Gastroesophageal sphincter (tissue), 4 donors: ENCODE measurements at regions not wholly inside any gene's neighbourhood (a gene's known extent, or its start where the extent isn't known, plus 50 kb on each side); places are given as distances from the start of the nearest gene placed in this dataset.

Experiments used
- ATAC-seq: fragments of 150-250 bp; one replicate; pipeline ENCODE4 v1.9.1; 2016; ENCODE audit warnings: mild to moderate bottlenecking, moderate library complexity
- H3K27ac ChIP-seq, 4 donors: fragments of 200-600 bp; sonication (generic) in 3 of 4; 1 replicate in 3 of 4; 2 replicates in 1 of 4; pipeline ENCODE4 v1.5.1; 2016 to 2019
- H3K27me3 ChIP-seq: fragments of 200-600 bp; sonication (generic); one replicate; pipeline ENCODE4 v1.5.1; 2019
- H3K36me3 ChIP-seq, 2 donors: fragments of 200-600 bp; sonication (generic); one replicate each; pipeline ENCODE4 v1.5.1; 2019; ENCODE audit warnings: control low read depth in 1 of 2
- H3K4me1 ChIP-seq, 3 donors: fragments of 200-600 bp; sonication (generic); 1 replicate in 2 of 3; 2 replicates in 1 of 3; pipeline ENCODE4 v1.5.1; 2016 to 2019; ENCODE audit warnings: control low read depth in 2 of 3
- H3K4me3 ChIP-seq, 2 donors: fragments of 200-600 bp; sonication (generic); one replicate each; pipeline ENCODE4 v1.5.1; 2019; ENCODE audit warnings: mild to moderate bottlenecking in 1 of 2, moderate library complexity in 1 of 2
- H3K9me3 ChIP-seq, 3 donors: fragments of 200-600 bp; sonication (generic); one replicate each; pipeline ENCODE4 v1.5.1; 2017 to 2019; ENCODE audit warnings: control low read depth in 2 of 3
- CTCF ChIP-seq, 4 experiments: fragments of 200-600 bp in 2 of 4; fragments of 450-650 bp in 2 of 4; sonication (generic) in 1 of 4; IDR thresholded peaks; one replicate each; pipeline ENCODE4 v1.5.1; 2017 to 2019; ENCODE audit warnings: antibody characterized with exemption in 4 of 4, mild to moderate bottlenecking in 2 of 4, moderate library complexity in 2 of 4
- EP300 ChIP-seq: sonication (generic); formaldehyde crosslinking; IDR thresholded peaks from one replicate; pipeline ENCODE4 v1.6.1; 2017; ENCODE audit warnings: antibody characterized with exemption, mild to moderate bottlenecking
- POLR2A ChIP-seq, 2 donors: fragments of 450-650 bp; IDR thresholded peaks; one replicate each; pipeline ENCODE4 v1.6.1; 2017; ENCODE audit warnings: antibody characterized with exemption in 2 of 2, mild to moderate bottlenecking in 2 of 2, moderate library complexity in 1 of 2
- POLR2AphosphoS5 ChIP-seq: sonication (generic); formaldehyde crosslinking; IDR thresholded peaks from one replicate; pipeline ENCODE4 v1.6.1; 2017; ENCODE audit warnings: antibody characterized with exemption
- WGBS, 2 donors: methylation state at CpG; one replicate each; pipeline ENCODE4 v1.1.5; 2018; ENCODE audit warnings: low coverage in 1 of 2; 5-methylcytosine and 5-hydroxymethylcytosine counted together

- Histone ChIP-seq H3K4me3 (no peak overlapping the region), H3K27ac (no peak overlapping the region), H3K27me3 (no peaks in the 10 kb centered on the region), H3K36me3 (no peaks in the 10 kb centered on the region), H3K9me3 (no peaks in the 10 kb centered on the region), H3K4me1 (no peaks in the 10 kb centered on the region)
- TF ChIP-seq CTCF (IDR thresholded peaks at IDR 0.05) = no peak
- TF ChIP-seq POLR2AphosphoS5 = no peak
- no peak for TF ChIP-seq EP300
- no peak for TF ChIP-seq POLR2A (IDR thresholded peaks at IDR 0.05)
- ATAC-seq = no peak
- WGBS, 2 donors = 9 to 31% methylated on average over 3 of the region's 3 CpGs
These were observed 73.3 kb downstream of the OR13H1 start for GRCh38 chrX:131617182-131617581.

- WGBS, 2 donors = 14% methylated on average over 1 of the region's 1 CpG; no CpG with 5 or more reads in 1 of the 2 donors
- H3K27me3 ChIP-seq = no peaks in the 10 kb centered on the region
- H3K27ac ChIP-seq = no peak overlapping the region
- ATAC-seq = no peak
- TF ChIP-seq CTCF (IDR thresholded peaks at IDR 0.05) = no peak
- TF ChIP-seq POLR2AphosphoS5 = no peak
- no peak for TF ChIP-seq EP300
- TF ChIP-seq POLR2A (IDR thresholded peaks at IDR 0.05) = no peak
- no peaks in the 10 kb centered on the region for H3K9me3 ChIP-seq
- no peaks in the 10 kb centered on the region for H3K36me3 ChIP-seq
- H3K4me3 ChIP-seq = no peak overlapping the region
- H3K4me1 ChIP-seq = no peaks in the 10 kb centered on the region
These were observed 77.8 kb downstream of the OR13H1 start for GRCh38 chrX:131621650-131622049.

- no peak overlapping the region for H3K27ac ChIP-seq
These were observed 82.9 kb downstream of the OR13H1 start for GRCh38 chrX:131626681-131627296.

GRCh38 chrX:131630534-131630933, 86.7 kb downstream of the OR13H1 start:
- Histone ChIP-seq H3K4me3 (no peak overlapping the region), H3K4me1 (no peaks in the 10 kb centered on the region), H3K9me3 (no peaks in the 10 kb centered on the region), H3K27me3 (no peaks in the 10 kb centered on the region), H3K27ac (no peak overlapping the region), H3K36me3 (no peaks in the 10 kb centered on the region)
- ATAC-seq = no peak
- 77 to 79% methylated on average over 4 to 7 of the region's 8 CpGs for WGBS, 2 donors
- TF ChIP-seq CTCF (IDR thresholded peaks at IDR 0.05) (no peak), POLR2A (IDR thresholded peaks at IDR 0.05) (no peak), EP300 (no peak), POLR2AphosphoS5 (no peak)

More at GRCh38 chrX:131626681-131627296, 82.9 kb downstream of the OR13H1 start:
- WGBS, 2 donors = 23 to 26% methylated on average over 3 of the region's 3 CpGs
- TF ChIP-seq CTCF (IDR thresholded peaks at IDR 0.05) (no peak), POLR2AphosphoS5 (no peak), EP300 (no peak), POLR2A (IDR thresholded peaks at IDR 0.05) (no peak)
- Histone ChIP-seq H3K27me3 (no peaks in the 10 kb centered on the region), H3K4me1 (no peaks in the 10 kb centered on the region), H3K4me3 (no peak overlapping the region), H3K36me3 (no peaks in the 10 kb centered on the region), H3K9me3 (no peaks in the 10 kb centered on the region)
- ATAC-seq = no peak

- peak; percentile 67 for ATAC-seq
- Histone ChIP-seq H3K4me1 (no peaks in the 10 kb centered on the region), H3K36me3 (no peaks in the 10 kb centered on the region), H3K27ac (no peak overlapping the region), H3K4me3 (no peak overlapping the region), H3K9me3 (no peaks in the 10 kb centered on the region), H3K27me3 (no peaks in the 10 kb centered on the region)
- WGBS, 2 donors = 45 to 64% methylated on average over 3 to 13 of the region's 13 CpGs
- no peak for TF ChIP-seq POLR2AphosphoS5
- no peak for TF ChIP-seq EP300
- TF ChIP-seq CTCF (IDR thresholded peaks at IDR 0.05) = peak; percentile 12 to 82 (median 26)
These were observed 89.5 kb downstream of the OR13H1 start for GRCh38 chrX:131633285-131633917.
